ENCODE measurements at regions not wholly inside any gene's neighbourhood (a gene's known extent, or its start where the extent isn't known, plus 50 kb on each side); places are given as distances from the start of the nearest gene placed in this dataset.

DNA sequence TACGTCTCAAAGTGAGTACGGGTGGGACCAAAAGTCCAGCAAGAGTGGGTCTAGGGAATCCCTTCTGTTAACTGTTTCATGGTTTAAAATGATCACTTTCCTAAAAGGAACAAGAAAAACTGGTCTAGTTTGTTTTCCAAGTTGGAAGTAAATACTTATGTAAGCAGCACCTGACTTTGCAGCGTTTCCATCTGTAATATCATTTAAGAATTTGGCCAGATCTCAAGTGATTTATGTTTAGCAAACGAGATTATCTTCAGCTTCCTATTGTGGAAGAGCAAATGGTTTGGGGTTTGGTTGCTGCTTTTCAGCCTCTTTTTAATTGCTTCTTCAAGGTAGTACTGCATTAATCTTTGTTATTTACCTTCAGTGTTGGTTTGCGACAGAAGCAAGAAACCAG lies 50.4 kb downstream of the FHIP1A start:
- Histone ChIP-seq H4K20me1 (replicated peaks; ENCODE audit: control insufficient read depth, insufficient read depth, low read length) (no peaks in the 10 kb centered on the region), H3K9ac (ENCODE audit: insufficient read depth in 1 of 2, low read depth in 2 of 2, low read length in 2 of 2) (no peak overlapping the region), H3K27ac (ENCODE audit: extremely low read depth, low read depth, low read length) (no peak overlapping the region), H2AFZ (ENCODE audit: low read depth, low read length) (no peak overlapping the region), H3K79me2 (ENCODE audit: control insufficient read depth, insufficient read depth, low read length) (no peaks in the 10 kb centered on the region), H3K4me3 (no peak overlapping the region), H3K4me1 (replicated peaks in 1 of 2; ENCODE audit: control insufficient read depth in 2 of 2, insufficient read depth in 2 of 2, low read length in 2 of 2) (no peaks in the 10 kb centered on the region), H3K27me3 (ENCODE audit: control insufficient read depth in 2 of 2, insufficient read depth in 2 of 2, low read length in 2 of 2) (no peaks in the 10 kb centered on the region), H3K9me1 (ENCODE audit: control insufficient read depth, insufficient read depth, low read length) (no peaks in the 10 kb centered on the region), H3K9me3 (replicated peaks; ENCODE audit: control insufficient read depth, insufficient read depth, low read depth, low read length) (no peaks in the 10 kb centered on the region), H3K36me3 (ENCODE audit: control insufficient read depth, insufficient read depth, low read length) (no peaks in the 10 kb centered on the region), H3K4me2 (ENCODE audit: insufficient read depth, low read length) (no peak overlapping the region)
- CTCF ChIA-PET (ENCODE audit: low intra/inter-chr PET ratio): no interaction called here
- intact Hi-C loops (cut with micrococcal nuclease) (no loop called here), in situ Hi-C loops (cut with MboI) (no loop called here)
- POLR2A ChIA-PET: no interaction called here
- FAIRE-seq (no peak), DNase-seq (ENCODE audit: extremely low read depth in 1 of 4, low spot score in 3 of 4) (no peak), ATAC-seq (no peak)
- BruUV-seq (replicated peaks): no TSS peak
- under 1% methylated on average over 5 of the region's 5 CpGs for WGBS (ENCODE audit: insufficient coverage, low coverage, missing lambda C conversion rate)
- TF ChIP-seq ERF (CRISPR knock-in tag; IDR thresholded peaks at IDR 0.05): no peak
- TF ChIP-seq YY1 (IDR thresholded peaks at IDR 0.05; ENCODE audit: borderline replicate concordance in 1 of 3, control insufficient read depth in 1 of 3, extremely low read depth in 1 of 3, insufficient read depth in 3 of 3, insufficient read length in 1 of 3, insufficient replicate concordance in 2 of 3, low read depth in 1 of 3, low read length in 2 of 3): no peak
- no peak for TF ChIP-seq ZFPM2 (CRISPR knock-in tag; IDR thresholded peaks at IDR 0.05)

DNA sequence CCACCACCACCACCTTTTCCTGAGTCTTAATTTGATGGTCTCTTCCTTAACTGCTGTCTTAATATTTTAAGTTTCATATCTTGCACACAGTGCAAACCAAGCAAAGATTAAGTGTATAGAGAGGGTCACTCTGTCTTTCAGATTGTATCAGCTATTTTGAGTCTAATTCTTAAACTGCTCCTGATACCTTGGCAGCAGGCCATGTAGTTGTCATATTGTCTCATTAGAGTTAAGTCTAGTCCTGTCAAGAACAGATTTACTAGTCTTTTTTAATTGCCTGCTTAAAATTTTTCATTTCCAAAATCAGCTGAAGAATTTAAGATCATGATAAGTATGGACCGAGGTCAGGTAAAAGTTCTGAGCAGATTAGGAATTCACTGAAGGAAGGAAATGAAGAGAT lies 51.5 kb downstream of the FHIP1A start:
- in situ Hi-C loops (cut with MboI): no loop called here
- H3K9me3 ChIP-seq (replicated peaks; ENCODE audit: control insufficient read depth, insufficient read depth, low read depth, low read length): no peaks in the 10 kb centered on the region
- no peaks in the 10 kb centered on the region for H3K36me3 ChIP-seq (ENCODE audit: control insufficient read depth, insufficient read depth, low read length)
- no TSS peak for BruUV-seq (replicated peaks)
- H3K27me3 ChIP-seq (ENCODE audit: control insufficient read depth in 2 of 2, insufficient read depth in 2 of 2, low read length in 2 of 2): no peaks in the 10 kb centered on the region
- no peaks in the 10 kb centered on the region for H4K20me1 ChIP-seq (replicated peaks; ENCODE audit: control insufficient read depth, insufficient read depth, low read length)
- ChIA-PET CTCF (ENCODE audit: low intra/inter-chr PET ratio) (no interaction called here), POLR2A (no interaction called here)
- no peak overlapping the region for H3K4me2 ChIP-seq (ENCODE audit: insufficient read depth, low read length)
- no peak overlapping the region for H2AFZ ChIP-seq (ENCODE audit: low read depth, low read length)
- H3K9ac ChIP-seq (ENCODE audit: insufficient read depth in 1 of 2, low read depth in 2 of 2, low read length in 2 of 2): no peak overlapping the region
- no peak for FAIRE-seq
- DNase-seq (ENCODE audit: extremely low read depth in 1 of 4, low spot score in 3 of 4): no peak
- H3K4me1 ChIP-seq (replicated peaks in 1 of 2; ENCODE audit: control insufficient read depth in 2 of 2, insufficient read depth in 2 of 2, low read length in 2 of 2): no peaks in the 10 kb centered on the region
- H3K4me3 ChIP-seq: no peak overlapping the region
- intact Hi-C loops (cut with micrococcal nuclease): no loop called here
- H3K79me2 ChIP-seq (ENCODE audit: control insufficient read depth, insufficient read depth, low read length): no peaks in the 10 kb centered on the region
- H3K9me1 ChIP-seq (ENCODE audit: control insufficient read depth, insufficient read depth, low read length): no peaks in the 10 kb centered on the region
- no peak for ATAC-seq
- H3K27ac ChIP-seq (ENCODE audit: extremely low read depth, low read depth, low read length): no peak overlapping the region
- 0% methylated on average over 1 of the region's 1 CpG for WGBS (ENCODE audit: insufficient coverage, low coverage, missing lambda C conversion rate)
- TF ChIP-seq WHSC1 (IDR thresholded peaks at IDR 0.05; ENCODE audit: low read length): no peak
- no peak for TF ChIP-seq GTF2E2 (tag; IDR thresholded peaks at IDR 0.05)
- no peak for TF ChIP-seq SRF (CRISPR knock-in tag; IDR thresholded peaks at IDR 0.05)
- no peak for TF ChIP-seq HSF4 (CRISPR knock-in tag; IDR thresholded peaks at IDR 0.05; ENCODE audit: borderline replicate concordance)
- TF ChIP-seq, protein P1, sequence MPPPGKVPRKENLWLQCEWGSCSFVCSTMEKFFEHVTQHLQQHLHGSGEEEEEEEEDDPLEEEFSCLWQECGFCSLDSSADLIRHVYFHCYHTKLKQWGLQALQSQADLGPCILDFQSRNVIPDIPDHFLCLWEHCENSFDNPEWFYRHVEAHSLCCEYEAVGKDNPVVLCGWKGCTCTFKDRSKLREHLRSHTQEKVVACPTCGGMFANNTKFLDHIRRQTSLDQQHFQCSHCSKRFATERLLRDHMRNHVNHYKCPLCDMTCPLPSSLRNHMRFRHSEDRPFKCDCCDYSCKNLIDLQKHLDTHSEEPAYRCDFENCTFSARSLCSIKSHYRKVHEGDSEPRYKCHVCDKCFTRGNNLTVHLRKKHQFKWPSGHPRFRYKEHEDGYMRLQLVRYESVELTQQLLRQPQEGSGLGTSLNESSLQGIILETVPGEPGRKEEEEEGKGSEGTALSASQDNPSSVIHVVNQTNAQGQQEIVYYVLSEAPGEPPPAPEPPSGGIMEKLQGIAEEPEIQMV (tag; conservative IDR thresholded peaks at IDR 0.05; ENCODE audit: low read depth): no peak
- no peak for TF ChIP-seq PRPF4 (IDR thresholded peaks at IDR 0.05; ENCODE audit: insufficient read depth, low read depth, low read length, poor library complexity, severe bottlenecking)
- TF ChIP-seq, protein P2, sequence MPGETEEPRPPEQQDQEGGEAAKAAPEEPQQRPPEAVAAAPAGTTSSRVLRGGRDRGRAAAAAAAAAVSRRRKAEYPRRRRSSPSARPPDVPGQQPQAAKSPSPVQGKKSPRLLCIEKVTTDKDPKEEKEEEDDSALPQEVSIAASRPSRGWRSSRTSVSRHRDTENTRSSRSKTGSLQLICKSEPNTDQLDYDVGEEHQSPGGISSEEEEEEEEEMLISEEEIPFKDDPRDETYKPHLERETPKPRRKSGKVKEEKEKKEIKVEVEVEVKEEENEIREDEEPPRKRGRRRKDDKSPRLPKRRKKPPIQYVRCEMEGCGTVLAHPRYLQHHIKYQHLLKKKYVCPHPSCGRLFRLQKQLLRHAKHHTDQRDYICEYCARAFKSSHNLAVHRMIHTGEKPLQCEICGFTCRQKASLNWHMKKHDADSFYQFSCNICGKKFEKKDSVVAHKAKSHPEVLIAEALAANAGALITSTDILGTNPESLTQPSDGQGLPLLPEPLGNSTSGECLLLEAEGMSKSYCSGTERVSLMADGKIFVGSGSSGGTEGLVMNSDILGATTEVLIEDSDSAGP (CRISPR knock-in tag; IDR thresholded peaks at IDR 0.05): no peak
- TF ChIP-seq ZNF24 (IDR thresholded peaks at IDR 0.05): no peak
- no peak for TF ChIP-seq ZC3H8 (IDR thresholded peaks at IDR 0.05)
- TF ChIP-seq HMG20B (CRISPR knock-in tag; IDR thresholded peaks at IDR 0.05): no peak
- TF ChIP-seq SLC30A9 (CRISPR knock-in tag; IDR thresholded peaks at IDR 0.05): no peak
- TF ChIP-seq HNRNPL (IDR thresholded peaks at IDR 0.05; ENCODE audit: low read depth, low read length): no peak
